ENCODE measurements at regions not wholly inside any gene's neighbourhood (a gene's known extent, or its start where the extent isn't known, plus 50 kb on each side); places are given as distances from the start of the nearest gene placed in this dataset.
"Not testable (repeated sequence)": the region's sequence is repeated elsewhere in the genome, so short reads cannot be mapped to it uniquely, and the experiment has no call there.

DNA sequence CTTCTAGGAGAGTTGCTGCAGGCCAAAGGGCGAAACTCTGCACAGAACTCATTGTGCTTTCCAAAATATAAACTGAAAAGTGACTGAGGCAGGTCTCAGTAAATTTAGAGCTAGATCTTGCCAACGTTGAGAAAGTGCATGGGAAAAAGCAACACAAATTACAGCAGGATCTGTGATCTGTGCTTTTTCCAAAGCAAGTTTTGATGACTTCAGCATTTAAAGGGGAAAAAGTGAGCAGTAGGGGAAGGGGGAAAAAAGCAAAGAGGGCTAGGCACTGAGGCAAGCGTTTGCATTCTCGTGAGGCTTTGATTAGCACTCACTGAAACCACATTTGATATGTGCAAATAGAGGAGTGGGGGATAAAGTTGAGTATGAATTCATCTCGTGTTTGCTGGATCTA is 351.5 kb upstream of the NPAP1 start:
- DNase-seq = not testable (repeated sequence)

DNA sequence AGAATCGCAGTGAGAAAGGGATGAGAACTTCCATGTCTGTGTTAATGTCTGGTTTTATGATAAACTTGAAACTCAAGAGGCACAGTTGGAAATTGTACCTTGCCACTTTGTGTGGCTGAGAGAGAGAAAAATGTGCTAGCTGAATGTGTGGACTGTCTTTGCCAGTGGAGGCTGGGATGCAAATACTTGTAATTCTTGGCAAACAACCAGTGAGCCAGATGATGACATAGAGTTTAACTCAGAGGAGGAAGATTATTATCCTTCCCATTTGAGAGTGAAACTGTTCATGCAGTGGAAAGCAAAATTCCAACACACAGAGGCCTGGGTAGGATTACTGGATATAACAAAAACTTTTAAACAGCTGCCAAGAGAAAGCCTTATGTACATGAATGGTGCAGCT is 349.1 kb upstream of the NPAP1 start:
- not testable (repeated sequence) for DNase-seq

DNA sequence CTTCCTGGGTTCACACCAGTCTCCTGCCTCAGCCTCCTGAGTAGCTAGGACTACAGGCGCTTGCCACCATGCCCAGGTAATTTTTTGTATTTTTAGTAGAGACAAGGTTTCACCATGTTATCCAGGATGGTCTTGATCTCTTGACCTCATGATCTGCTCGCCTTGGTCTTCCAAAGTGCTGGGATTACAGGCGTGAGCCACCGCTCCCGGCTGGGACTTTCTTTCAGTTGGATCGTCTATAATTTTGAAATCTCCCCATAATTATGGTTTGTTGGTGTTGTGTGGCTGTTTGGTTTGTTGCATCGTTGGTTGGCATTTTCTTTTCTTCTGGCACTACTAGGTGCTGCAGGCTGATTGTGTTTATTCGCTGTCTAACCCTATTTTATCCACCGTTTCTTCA is 343.6 kb upstream of the NPAP1 start:
- not testable (repeated sequence) for DNase-seq

DNA sequence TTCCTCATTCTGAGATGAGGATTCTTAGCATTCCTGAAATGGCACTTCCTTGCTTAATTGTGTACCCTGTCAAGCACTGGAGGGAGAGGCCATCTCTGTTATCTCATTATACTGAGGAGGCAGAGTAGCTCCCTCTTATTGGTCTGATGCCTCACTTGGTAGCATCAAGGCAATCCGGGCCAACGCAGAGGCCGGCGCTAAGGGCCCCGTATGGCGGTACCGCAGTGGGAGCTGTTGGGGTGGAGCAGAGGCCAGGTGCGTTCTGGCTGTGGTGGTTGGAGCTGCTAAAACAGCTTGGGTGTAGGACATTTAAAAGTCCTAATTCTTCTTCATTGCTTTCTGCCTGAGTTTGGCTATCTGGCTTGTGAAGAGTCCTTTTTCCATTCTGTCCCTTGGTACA is 333.7 kb upstream of the NPAP1 start:
- not testable (repeated sequence) for DNase-seq

DNA sequence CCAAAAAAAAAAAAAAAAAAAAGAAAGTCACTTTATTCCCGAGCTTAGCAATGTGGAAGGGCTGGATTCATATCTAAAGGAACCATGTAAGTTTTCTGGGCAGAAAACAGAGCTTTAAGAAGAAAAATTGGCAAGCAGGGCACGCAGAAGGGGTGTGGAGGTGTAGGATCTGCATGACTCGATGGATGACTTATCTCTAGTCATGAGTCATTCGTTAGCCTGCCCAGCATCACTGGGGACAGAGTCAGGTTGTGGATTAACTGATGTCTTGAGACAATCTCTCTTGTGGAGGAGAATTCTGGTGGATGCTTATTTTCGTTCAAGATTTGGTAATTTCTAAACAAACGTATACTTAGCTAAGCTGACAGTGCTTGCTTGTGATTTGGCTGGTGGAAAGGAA is 322.8 kb upstream of the NPAP1 start:
- DNase-seq = not testable (repeated sequence)

DNA sequence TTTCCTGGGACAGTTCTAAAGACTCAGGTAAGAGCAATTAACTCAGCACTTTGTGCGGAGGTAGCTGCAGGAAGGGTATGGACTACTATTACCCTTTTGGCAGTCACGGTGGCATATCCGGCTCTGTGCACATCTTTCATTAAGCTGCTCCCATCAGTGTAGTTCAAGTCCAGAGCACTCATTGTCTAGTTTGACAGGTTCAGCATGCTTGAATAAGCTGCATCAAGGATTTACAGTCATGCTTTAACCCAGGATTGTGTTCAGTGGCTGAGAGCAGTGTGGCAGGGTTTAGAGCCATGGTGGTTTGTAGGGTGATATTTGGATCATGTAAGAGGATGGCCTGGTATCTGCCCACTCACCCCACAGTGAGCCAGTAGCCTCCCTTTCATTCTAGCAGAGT is 294.5 kb upstream of the NPAP1 start:
- not testable (repeated sequence) for DNase-seq

DNA sequence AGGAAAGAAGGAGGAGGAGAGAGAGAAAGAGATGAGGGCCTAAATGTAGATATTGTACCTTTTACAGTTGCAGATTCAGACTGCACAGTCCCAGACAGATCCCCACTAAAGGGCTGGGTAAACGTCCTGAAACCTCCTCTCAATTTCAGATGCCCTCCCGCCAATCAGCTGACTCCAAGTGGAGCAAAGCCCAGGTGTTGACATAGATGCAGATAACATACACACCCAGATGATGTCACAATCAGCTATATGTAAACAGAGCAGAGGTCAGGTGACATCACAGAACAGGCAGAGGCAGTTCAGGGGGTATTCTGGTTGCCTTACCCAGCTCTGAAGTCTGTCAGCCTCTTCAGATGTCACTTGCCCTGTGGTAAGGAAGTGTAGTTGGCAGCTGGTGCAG is 290.3 kb upstream of the NPAP1 start:
- DNase-seq = not testable (repeated sequence)

DNA sequence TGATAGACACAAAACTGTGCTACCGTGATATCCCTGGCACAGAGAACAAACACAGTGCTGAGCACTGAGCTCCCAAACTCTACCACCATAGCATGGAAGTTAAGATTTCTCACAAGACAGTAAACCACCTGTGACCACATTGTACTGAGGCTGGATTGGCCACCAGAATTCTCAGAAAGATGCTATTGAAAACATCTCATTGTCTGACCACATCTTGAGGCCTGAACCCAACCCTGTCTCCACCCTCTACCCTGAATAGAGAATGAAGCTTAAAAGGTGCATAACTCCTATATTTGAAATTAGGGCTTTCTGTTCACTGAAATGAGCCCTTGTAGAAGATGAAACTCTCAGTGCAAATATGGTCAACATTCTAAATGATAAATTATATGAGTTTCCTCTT is 281.3 kb upstream of the NPAP1 start:
- DNase-seq = no peak

DNA sequence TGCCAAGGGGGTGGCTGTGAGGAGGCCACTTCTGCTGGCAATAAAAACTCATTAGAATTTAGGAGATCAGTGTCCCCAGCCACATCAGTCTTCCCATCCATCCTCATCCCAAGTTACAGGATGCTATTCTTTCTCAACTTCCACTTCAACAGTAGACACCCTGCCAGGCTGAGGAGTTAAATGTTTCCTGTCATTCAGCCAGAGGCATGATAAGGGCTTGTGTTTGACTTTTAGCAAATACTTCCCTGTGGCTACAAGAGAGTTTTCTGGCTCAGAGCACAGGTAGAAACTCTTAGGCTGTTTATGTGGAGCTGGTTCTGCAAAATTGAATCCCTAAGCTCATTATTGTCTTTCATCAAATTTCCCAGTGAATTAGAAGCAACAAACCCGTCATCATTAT is 262.9 kb upstream of the NPAP1 start:
- DNase-seq = not testable (repeated sequence)

DNA sequence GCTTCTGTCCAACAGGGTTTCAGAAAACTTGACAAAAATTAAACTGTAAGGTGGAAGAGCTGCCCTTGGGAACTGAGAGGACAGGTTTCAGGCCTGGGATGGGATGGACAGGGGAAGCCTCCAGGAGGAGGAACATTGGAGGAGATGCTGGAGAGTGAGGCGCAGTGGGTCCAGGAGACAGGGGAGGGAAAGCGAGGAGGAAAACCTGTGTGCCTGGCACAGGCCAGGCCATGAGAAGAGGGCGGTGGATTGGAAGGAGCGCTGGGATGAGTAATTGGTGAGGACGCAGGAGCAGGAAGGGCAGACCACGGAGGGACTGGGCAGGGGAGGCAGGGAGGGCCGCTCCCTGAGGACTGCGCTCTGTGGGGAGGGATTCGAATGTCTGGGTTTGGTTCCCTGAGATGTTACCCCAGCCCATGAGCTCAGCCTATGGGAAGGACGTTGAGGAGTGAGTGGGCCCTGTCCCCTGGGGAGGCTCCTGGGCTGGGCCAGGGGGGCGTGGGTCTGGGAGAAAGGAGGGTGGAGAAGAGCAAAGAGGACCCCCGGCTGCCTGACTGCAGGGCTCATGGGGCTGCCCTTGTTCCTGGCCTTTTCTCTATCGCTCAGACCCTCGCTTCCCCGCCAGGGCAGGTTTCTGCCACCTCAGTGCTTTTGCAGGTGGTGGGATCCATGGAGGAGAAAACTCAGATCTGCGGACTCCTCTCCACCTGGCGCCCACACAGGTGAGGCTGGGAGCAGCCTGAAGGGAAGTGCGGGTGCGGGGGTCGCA is 249.1 kb upstream of the NPAP1 start:
- DNase-seq = not testable (repeated sequence)

DNA sequence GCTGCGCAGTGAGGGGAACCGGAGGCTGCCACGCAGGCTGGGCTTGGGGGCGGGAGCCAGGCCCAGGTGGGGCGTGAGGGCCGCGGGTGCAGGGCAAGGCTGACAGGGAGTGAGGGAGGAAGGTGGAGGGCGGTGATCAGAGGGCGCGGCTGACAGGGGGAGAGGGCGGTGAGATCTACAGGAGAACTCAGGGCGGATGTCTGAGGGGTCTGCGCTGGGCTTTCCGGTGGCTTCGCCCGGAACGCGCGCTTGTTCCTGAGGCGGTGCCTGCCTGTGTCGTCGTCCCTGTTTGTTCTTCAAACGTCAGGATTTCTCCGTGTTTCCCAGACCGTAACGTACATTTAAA is 248.5 kb upstream of the NPAP1 start:
- DNase-seq = not testable (repeated sequence)

DNA sequence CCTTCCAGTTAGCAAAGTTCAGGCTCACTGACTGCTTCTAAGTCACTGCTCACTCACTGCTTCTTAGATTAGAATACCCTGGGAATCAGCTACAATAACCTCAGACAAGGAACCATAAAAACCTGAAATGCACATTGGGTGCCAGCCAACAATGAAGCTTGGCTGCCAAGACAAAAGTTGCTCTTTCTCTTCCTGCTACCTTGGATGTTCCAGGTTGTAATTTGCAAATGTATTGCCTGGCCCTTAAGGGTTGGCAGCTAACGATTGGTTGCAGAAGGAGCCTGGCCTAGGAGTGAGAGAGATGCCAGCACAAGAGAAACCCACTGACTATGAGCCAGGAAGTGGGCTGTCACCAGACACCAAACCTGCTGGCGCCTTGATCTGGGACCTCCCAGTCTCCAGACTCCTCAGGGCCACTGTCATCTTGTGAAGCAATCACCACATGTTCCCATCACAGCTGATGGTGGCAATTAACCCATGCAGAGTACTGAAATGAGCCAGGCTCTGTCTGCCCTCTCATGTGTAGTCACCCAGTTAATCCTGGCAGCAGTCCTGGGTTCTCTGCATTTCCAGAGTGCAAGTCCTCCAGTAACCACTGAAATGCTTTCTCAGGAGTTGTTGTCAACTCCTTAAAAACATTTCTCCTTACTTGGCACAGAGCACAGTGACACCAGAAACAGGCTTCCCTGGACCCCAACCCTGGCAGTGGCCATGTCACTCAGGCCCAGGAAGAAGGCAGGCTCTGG is 240.3 kb upstream of the NPAP1 start:
- not testable (repeated sequence) for DNase-seq

DNA sequence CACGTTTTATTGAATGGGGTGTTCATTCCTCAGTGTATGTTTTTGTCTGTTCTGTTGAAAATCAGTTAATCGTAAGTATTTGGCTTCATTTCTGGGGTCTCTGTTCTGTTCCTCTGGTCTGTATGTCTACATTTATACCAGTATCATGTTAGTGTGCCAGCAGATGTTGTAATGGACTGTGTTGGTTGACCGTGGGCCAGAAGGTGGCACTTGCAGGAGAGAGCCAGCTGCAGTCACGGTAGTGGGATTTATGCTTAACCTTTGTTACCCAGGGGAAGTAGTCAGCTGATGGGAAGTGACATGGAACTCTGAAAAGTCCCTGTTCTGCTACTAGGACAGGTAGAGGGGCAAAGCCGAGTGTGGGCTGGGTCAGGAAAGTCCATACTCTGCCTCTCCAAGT is 238.3 kb upstream of the NPAP1 start:
- not testable (repeated sequence) for DNase-seq

DNA sequence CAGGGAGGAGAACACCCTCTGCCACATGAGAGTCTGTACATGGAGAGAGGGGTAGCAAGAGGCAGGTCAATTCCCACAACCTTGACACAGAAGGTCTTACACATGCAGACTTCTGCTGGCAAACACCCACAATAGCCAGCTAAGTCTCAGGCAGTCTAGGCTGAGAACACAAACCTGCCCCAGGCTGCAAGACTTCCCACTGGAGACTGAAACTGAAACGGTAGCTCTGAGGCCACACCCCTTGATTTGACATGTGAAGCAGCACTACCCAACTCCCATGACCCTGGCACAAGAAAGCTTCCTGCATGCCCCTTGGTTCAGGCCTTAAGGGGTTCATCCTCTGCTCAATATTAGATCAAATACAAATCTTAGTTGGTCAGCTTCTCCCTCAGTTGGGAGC is 237.8 kb upstream of the NPAP1 start:
- not testable (repeated sequence) for DNase-seq

DNA sequence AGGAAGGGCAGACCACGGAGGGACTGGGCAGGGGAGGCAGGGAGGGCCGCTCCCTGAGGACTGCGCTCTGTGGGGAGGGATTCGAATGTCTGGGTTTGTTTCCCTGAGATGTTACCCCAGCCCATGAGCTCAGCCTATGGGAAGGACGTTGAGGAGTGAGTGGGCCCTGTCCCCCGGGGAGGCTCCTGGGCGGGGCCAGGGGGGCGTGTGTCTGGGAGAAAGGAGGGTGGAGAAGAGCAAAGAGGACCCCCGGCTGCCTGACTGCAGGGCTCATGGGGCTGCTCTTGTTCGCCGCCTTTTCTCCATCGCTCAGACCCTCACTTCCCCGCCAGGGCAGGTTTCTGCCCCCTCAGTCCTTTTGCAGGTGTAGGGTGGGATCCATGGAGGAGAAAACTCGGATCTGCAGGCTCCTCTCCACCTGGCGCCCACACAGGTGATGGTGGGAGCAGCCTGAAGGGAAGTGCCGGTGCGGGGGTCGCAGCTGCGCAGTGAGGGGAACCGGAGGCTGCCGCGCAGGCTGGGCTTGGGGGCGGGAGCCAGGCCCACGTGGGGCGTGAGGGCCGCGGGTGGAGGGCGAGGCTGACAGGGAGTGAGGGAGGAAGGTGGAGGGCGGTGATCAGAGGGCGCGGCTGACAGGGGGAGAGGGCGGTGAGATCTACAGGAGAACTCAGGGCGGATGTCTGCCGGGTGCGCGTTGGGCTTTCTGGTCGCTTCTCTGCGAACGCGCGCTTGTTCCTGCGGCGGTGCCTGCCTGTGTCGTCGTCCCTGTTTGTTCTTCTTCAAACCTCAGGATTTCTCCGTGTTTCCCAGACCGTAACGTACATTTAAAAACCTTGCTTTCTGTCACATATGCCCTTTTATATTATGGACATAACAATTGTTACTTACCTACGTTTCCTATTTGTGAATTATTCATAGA is 198.2 kb upstream of the NPAP1 start:
- DNase-seq = not testable (repeated sequence)

DNA sequence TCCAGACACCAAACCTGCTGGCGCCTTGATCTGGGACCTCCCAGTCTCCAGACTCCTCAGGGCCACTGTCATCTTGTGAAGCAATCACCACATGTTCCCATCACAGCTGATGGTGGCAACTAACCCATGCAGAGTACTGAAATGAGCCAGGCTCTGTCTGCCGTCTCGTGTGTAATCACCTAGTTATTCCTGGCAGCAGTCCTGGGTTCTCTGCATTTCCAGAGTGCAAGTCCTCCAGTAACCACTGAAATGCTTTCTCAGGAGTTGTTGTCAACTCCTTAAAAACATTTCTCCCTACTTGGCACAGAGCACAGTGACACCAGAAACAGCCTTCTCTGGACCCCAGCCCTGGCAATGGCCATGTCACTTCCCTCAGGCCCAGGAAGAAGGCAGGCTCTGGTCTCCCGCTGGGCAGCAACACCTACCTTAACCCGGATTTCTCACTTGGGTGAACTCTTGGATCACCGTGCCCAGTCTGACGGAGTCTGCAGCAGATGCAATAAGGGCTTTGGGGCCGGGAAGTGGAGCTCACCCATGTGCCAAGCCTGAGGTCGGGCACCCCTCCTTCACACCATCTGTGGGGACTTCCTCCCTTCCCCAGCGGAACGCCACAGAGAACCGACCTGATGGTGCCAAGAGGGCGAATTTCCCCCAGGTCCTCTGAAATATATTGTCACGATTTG is 189.5 kb upstream of the NPAP1 start:
- DNase-seq = not testable (repeated sequence)

DNA sequence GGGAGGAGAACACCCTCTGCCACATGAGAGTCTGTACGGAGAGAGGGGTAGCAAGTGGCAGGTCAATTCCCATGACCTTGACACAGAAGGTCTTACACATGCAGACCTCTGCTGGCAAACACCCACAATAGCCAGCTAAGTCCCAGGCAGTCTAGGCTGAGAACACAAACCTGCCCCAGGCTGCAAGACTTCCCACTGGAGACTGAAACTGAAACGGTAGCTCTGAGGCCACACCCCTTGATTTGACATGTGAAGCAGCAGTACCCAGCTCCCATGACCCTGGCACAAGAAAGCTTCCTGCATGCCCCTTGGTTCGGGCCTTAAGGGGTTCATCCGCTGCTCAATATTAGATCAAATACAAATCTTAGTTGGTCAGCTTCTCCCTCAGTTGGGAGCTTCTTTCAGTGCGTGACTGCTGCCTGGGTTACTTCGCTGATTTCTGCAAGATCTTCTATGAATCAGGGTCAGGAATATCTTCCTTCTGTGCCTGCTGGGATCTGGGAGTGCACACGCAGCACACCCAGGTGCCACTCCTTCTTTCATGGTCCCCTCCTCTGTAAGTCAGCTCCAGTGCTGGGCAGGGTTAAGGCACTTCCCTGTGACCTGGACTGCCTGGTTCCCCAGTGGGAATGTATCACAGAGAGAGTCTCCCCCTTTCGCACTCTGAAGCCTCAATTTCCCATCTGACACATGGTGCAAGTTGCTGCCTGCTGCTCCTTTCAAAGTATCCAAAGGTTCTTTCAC is 187.2 kb upstream of the NPAP1 start:
- DNase-seq = not testable (repeated sequence)

DNA sequence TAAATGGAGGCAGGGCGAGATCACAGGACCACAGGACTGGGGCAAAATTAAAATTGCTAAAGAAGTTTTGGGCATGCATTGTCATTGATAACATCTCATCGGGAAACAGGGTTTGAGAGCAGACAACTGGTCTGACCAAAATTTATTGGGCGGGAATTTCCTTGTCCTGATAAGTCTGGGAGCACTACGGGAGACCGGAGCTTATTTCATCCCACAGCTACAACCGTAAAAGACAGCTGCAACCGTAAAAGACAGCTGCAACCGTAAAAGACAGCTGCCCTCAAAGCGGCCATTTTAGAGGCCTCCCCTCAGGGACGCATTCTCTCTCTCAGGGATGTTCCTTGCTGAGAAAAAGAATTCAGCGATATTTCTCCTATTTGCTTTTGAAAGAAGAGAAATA is 170.4 kb upstream of the NPAP1 start:
- not testable (repeated sequence) for DNase-seq

DNA sequence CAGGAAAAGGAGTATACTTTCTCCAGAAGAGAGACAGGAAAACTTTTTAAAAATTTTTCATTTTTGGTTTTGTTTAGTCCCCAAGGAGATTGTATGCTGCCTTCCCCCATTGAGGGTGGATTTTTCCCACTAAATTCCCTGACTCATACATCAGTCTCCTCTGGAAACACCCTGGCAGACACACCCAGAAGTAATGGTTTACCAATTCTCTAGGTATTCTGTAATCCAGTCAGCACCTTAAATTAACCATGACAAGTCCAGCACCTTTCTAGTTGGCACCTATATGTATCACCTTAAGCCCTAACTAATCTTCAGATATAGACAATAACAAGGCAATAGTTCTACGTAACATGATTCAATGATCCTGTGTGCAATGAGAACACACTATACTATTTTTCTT is 165.9 kb upstream of the NPAP1 start:
- not testable (repeated sequence) for DNase-seq

DNA sequence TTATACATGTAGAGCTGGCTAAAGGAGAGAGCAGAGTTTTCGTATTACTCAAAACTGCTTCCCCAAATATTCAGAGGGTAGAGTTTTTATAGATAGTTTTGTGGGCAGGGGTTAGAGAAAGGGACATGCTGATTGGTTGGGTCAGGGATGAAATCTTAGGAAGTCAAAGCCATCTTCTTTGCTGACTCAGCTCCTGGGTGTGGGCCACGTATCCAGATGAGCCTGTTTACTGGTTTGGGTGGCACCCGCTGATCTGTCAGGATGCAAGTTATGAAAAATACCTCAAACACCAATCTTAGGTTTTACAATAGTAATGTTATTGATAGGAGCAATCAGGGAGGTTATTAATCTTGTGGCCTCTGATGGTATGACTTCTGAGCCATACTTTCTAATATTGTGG is 164.0 kb upstream of the NPAP1 start:
- DNase-seq = not testable (repeated sequence)

DNA sequence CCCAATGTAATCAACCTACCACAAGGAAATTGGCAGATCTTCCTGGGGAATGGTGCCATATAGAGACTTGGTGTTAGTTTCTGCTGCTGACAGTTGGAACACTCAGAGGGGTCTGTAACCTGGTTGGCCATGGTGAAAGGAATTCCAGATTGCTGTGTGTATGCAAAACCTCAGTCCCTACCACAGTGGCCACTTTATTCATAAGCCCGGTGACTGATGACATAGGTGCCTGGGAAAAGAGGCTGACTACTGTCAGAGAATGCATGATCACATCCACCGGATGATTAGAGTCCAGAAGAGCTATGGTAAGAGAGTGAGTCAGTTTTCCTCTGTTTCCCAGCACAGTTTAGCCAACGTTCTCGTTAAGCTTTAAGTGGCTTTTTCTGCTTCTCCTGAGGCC is 156.8 kb upstream of the NPAP1 start:
- DNase-seq = not testable (repeated sequence)

DNA sequence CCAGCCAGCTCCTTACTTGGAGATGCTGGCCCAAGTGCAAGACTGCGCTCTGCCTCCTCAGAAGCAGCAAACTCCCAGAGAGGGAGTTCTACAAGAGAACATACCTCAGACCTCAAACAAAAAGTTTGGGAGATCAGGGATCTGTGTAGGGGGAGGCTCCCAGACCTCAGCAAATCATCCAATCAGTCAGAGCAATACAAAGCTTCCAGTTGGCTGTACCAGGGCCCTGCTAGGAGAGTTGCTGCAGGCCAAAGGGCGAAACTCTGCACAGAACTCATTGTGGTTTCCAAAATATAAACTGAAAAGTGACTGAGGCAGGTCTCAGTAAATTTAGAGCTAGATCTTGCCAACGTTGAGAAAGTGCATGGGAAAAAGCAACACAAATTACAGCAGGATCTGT is 144.3 kb upstream of the NPAP1 start:
- not testable (repeated sequence) for DNase-seq
